Fibroblast of lung (primary cell): ENCODE measurements at regions not wholly inside any gene's neighbourhood (a gene's known extent, or its start where the extent isn't known, plus 50 kb on each side); places are given as distances from the start of the nearest gene placed in this dataset.
A peak's percentile ranks its signal among the peaks of the same experiment; 100 is the strongest.

Experiments used
- DNase-seq, 2 donors: peaks; one replicate each; pipeline versions ENCODE4 v3.0.0 to v3.0.0-alpha.2; 2010; ENCODE audit warnings: low read depth in 2 of 2
- H2AFZ ChIP-seq: 2 replicates; pipeline ENCODE4 v1.5.1; 2012; ENCODE audit warnings: low read length, control low read depth, inconsistent platforms
- H3K27ac ChIP-seq: 2 replicates; pipeline ENCODE4 v1.5.1; 2011; ENCODE audit warnings: low read length, control low read depth; ENCODE audit not compliant: insufficient read depth
- H3K27me3 ChIP-seq: 2 replicates; pipeline ENCODE4 v1.5.1; 2011; ENCODE audit warnings: mild to moderate bottlenecking, low read length; ENCODE audit not compliant: control insufficient read depth, insufficient read depth
- H3K36me3 ChIP-seq: 2 replicates; pipeline ENCODE4 v1.5.1; 2011; ENCODE audit warnings: low read length; ENCODE audit not compliant: control insufficient read depth, insufficient read depth
- H3K4me1 ChIP-seq: 2 replicates; pipeline ENCODE4 v1.5.1; 2011; ENCODE audit warnings: low read length; ENCODE audit not compliant: control insufficient read depth, insufficient read depth; ENCODE audit errors: extremely low read depth
- H3K4me2 ChIP-seq: 2 replicates; pipeline ENCODE4 v1.5.1; 2011; ENCODE audit warnings: low read length, control low read depth; ENCODE audit not compliant: insufficient read depth; ENCODE audit errors: extremely low read depth
- H3K4me3 ChIP-seq, 4 experiments: fragments of 200-600 bp in 1 of 4; sonication (generic) in 1 of 4; replicated peaks in 1 of 4; 2 replicates each; pipeline ENCODE4 v1.5.1; 2011 to 2016; ENCODE audit warnings: low read length in 4 of 4, low read depth in 3 of 4, mild to moderate bottlenecking in 3 of 4, control low read depth in 2 of 4, inconsistent platforms in 1 of 4, mixed read lengths in 1 of 4; ENCODE audit not compliant: insufficient read depth in 1 of 4; ENCODE audit errors: control extremely low read depth in 1 of 4
- H3K79me2 ChIP-seq: 2 replicates; pipeline ENCODE4 v1.5.1; 2012; ENCODE audit warnings: mild to moderate bottlenecking, low read length, inconsistent platforms; ENCODE audit not compliant: control insufficient read depth, insufficient read depth
- H3K9ac ChIP-seq: 2 replicates; pipeline ENCODE4 v1.5.1; 2011; ENCODE audit warnings: mild to moderate bottlenecking, low read length, control low read depth; ENCODE audit not compliant: insufficient read depth
- H3K9me3 ChIP-seq: 2 replicates; pipeline ENCODE4 v1.5.1; 2012; ENCODE audit warnings: low read depth, low read length; ENCODE audit not compliant: control insufficient read depth, insufficient read depth
- H4K20me1 ChIP-seq: 2 replicates; pipeline ENCODE4 v1.5.1; 2011; ENCODE audit warnings: low read length; ENCODE audit not compliant: control insufficient read depth, insufficient read depth; ENCODE audit errors: extremely low read depth
- CTCF ChIP-seq, 2 donors: IDR thresholded peaks in 1 of 2; conservative IDR thresholded peaks in 1 of 2; 1 replicate in 1 of 2; 2 replicates in 1 of 2; pipeline ENCODE4 v1.5.1; 2011 to 2012; ENCODE audit warnings: low read length in 2 of 2, control low read depth in 1 of 2, inconsistent platforms in 1 of 2, low read depth in 1 of 2, mild to moderate bottlenecking in 1 of 2
- EZH2 ChIP-seq: IDR thresholded peaks from 2 replicates; pipeline ENCODE4 v1.5.1; 2012; ENCODE audit warnings: low read length, control low read depth, mild to moderate bottlenecking; ENCODE audit errors: missing control alignments

- Histone ChIP-seq H3K4me1 (no peaks in the 10 kb centered on the region), H3K27ac (no peak overlapping the region), H3K36me3 (no peaks in the 10 kb centered on the region), H3K4me3 (no peak overlapping the region), H3K9ac (no peak overlapping the region), H3K9me3 (no peaks in the 10 kb centered on the region), H3K27me3 (no peaks in the 10 kb centered on the region), H4K20me1 (no peaks in the 10 kb centered on the region), H3K79me2 (no peaks in the 10 kb centered on the region), H2AFZ (no peak overlapping the region), H3K4me2 (no peak overlapping the region)
- no peak for TF ChIP-seq CTCF (conservative IDR thresholded peaks at IDR 0.05 in 1 of 2, IDR thresholded peaks at IDR 0.05 in 1 of 2; ENCODE audit: low read depth in 1 of 2, low read length in 2 of 2)
- no peak for TF ChIP-seq EZH2
- DNase-seq: peak; percentile 11 to 14
Measured at GRCh38 chr3:65173841-65174240, 486.0 kb upstream of the ADAMTS9 start.

- Histone ChIP-seq H3K79me2 (no peaks in the 10 kb centered on the region), H3K27me3 (no peaks in the 10 kb centered on the region), H3K9ac (no peak overlapping the region), H3K4me1 (no peaks in the 10 kb centered on the region), H3K9me3 (no peaks in the 10 kb centered on the region), H2AFZ (no peak overlapping the region), H3K4me2 (no peak overlapping the region), H4K20me1 (no peaks in the 10 kb centered on the region), H3K27ac (no peak overlapping the region), H3K4me3 (no peak overlapping the region), H3K36me3 (no peaks in the 10 kb centered on the region)
- no peak for DNase-seq
- TF ChIP-seq EZH2 (no peak), CTCF (conservative IDR thresholded peaks at IDR 0.05 in 1 of 2, IDR thresholded peaks at IDR 0.05 in 1 of 2; ENCODE audit: low read depth in 1 of 2, low read length in 2 of 2) (no peak)
Measured at GRCh38 chr3:65172209-65172608, 484.4 kb upstream of the ADAMTS9 start.

GRCh38 chr3:65170390-65171042 is 482.7 kb upstream of the ADAMTS9 start:
- peak; percentile 95 to 96 for DNase-seq
- H4K20me1 ChIP-seq: no peaks in the 10 kb centered on the region
- no peaks in the 10 kb centered on the region for H3K9me3 ChIP-seq
- no peak for TF ChIP-seq EZH2
- TF ChIP-seq CTCF (conservative IDR thresholded peaks at IDR 0.05 in 1 of 2, IDR thresholded peaks at IDR 0.05 in 1 of 2; ENCODE audit: low read depth in 1 of 2, low read length in 2 of 2): peak; percentile 40 to 60
- H3K27ac ChIP-seq: peak overlapping the region; percentile 36
- H3K27me3 ChIP-seq: no peaks in the 10 kb centered on the region
- H3K4me1 ChIP-seq: no peaks in the 10 kb centered on the region
- H3K4me3 ChIP-seq: no peak overlapping the region
- no peaks in the 10 kb centered on the region for H3K36me3 ChIP-seq
- no peaks in the 10 kb centered on the region for H3K79me2 ChIP-seq
- no peak overlapping the region for H2AFZ ChIP-seq
- peak overlapping the region; percentile 9 for H3K9ac ChIP-seq
- peak overlapping the region; percentile 3 for H3K4me2 ChIP-seq
